Keratinocyte (primary cell): ENCODE measurements at regions not wholly inside any gene's neighbourhood (a gene's known extent, or its start where the extent isn't known, plus 50 kb on each side); places are given as distances from the start of the nearest gene placed in this dataset.

Experiments
- DNase-seq: peaks from one replicate; pipeline ENCODE4 v3.0.0-alpha.2; 2011; ENCODE audit warnings: low read depth, missing footprints, low spot score
- FAIRE-seq: peaks from 2 replicates; lab custom pipeline; 2011; peaks lifted over from hg19 to GRCh38; lab: Jason Lieb, UNC
- H2AFZ ChIP-seq: 2 replicates; pipeline ENCODE4 v1.6.0; 2012; ENCODE audit warnings: low read length, control low read depth, inconsistent platforms; ENCODE audit not compliant: control insufficient read depth
- H3K27ac ChIP-seq: 2 replicates; pipeline ENCODE4 v1.5.1; 2011; ENCODE audit warnings: low read length; ENCODE audit not compliant: control insufficient read depth, insufficient read depth
- H3K27me3 ChIP-seq: 3 replicates; pipeline ENCODE4 v1.6.0; 2011; ENCODE audit warnings: low read length; ENCODE audit not compliant: control insufficient read depth, insufficient read depth; ENCODE audit errors: extremely low read depth
- H3K36me3 ChIP-seq, 2 experiments: 2 replicates in 1 of 2; 3 replicates in 1 of 2; pipeline ENCODE4 v1.5.1; 2011; ENCODE audit warnings: low read length in 2 of 2, mild to moderate bottlenecking in 1 of 2; ENCODE audit not compliant: control insufficient read depth in 2 of 2, insufficient read depth in 2 of 2; ENCODE audit errors: extremely low read depth in 1 of 2
- H3K4me1 ChIP-seq: 3 replicates; pipeline ENCODE4 v1.5.1; 2011; ENCODE audit warnings: low read length; ENCODE audit not compliant: control insufficient read depth, insufficient read depth; ENCODE audit errors: extremely low read depth
- H3K4me2 ChIP-seq: 3 replicates; pipeline ENCODE4 v1.6.0; 2011; ENCODE audit warnings: low read depth, low read length; ENCODE audit not compliant: control insufficient read depth, insufficient read depth; ENCODE audit errors: extremely low read depth
- H3K4me3 ChIP-seq, 3 experiments: fragments of 200-600 bp in 1 of 3; sonication (generic) in 1 of 3; 2 replicates in 2 of 3; 3 replicates in 1 of 3; pipeline ENCODE4 v1.5.1; 2011 to 2016; ENCODE audit warnings: low read length in 3 of 3, mild to moderate bottlenecking in 3 of 3, control low read depth in 2 of 3, inconsistent platforms in 1 of 3, low read depth in 1 of 3, mixed read lengths in 1 of 3, mixed run types in 1 of 3, moderate library complexity in 1 of 3; ENCODE audit not compliant: control insufficient read depth in 2 of 3, insufficient read depth in 2 of 3; ENCODE audit errors: extremely low read depth in 1 of 3
- H3K79me2 ChIP-seq: 2 replicates; pipeline ENCODE4 v1.6.0; 2012; ENCODE audit warnings: low read length; ENCODE audit not compliant: control insufficient read depth, insufficient read depth
- H3K9ac ChIP-seq: 3 replicates; pipeline ENCODE4 v1.6.0; 2011; ENCODE audit warnings: low read length; ENCODE audit not compliant: control insufficient read depth, insufficient read depth; ENCODE audit errors: extremely low read depth
- H3K9me1 ChIP-seq: 3 replicates; pipeline ENCODE4 v1.6.0; 2011; ENCODE audit warnings: low read length; ENCODE audit not compliant: control insufficient read depth, insufficient read depth; ENCODE audit errors: extremely low read depth
- H3K9me3 ChIP-seq: 2 replicates; pipeline ENCODE4 v1.5.1; 2012; ENCODE audit warnings: low read depth, low read length; ENCODE audit not compliant: control insufficient read depth
- H4K20me1 ChIP-seq: 3 replicates; pipeline ENCODE4 v1.6.0; 2011; ENCODE audit warnings: low read length; ENCODE audit not compliant: control insufficient read depth, insufficient read depth; ENCODE audit errors: extremely low read depth
- EZH2 ChIP-seq: IDR thresholded peaks from one replicate; pipeline ENCODE4 v1.6.1; 2012; ENCODE audit warnings: inconsistent platforms, mild to moderate bottlenecking, low read length, moderate library complexity
- dilution Hi-C: fragments of 300-500 bp; cut with MboI; formaldehyde crosslinking; loops from one replicate; pipeline ENCODE4 v1.7.0; 2020; ENCODE audit warnings: low sequenced_read_pairs; ENCODE audit not compliant: extremely low pct_ligation_motif_present
- TF ChIP-seq, protein P1 (sequence below), 3 experiments: IDR thresholded peaks in 1 of 3; conservative IDR thresholded peaks in 1 of 3; optimal IDR thresholded peaks in 1 of 3; 2 replicates in 2 of 3; 3 replicates in 1 of 3; pipeline versions ENCODE3 to v1.5.1; 2011; ENCODE audit warnings: low read length in 3 of 3, mild to moderate bottlenecking in 3 of 3, moderate library complexity in 2 of 3, control low read depth in 1 of 3, inconsistent platforms in 1 of 3; ENCODE audit not compliant: insufficient read depth in 2 of 3; ENCODE audit errors: extremely low read depth in 1 of 3

DNA sequence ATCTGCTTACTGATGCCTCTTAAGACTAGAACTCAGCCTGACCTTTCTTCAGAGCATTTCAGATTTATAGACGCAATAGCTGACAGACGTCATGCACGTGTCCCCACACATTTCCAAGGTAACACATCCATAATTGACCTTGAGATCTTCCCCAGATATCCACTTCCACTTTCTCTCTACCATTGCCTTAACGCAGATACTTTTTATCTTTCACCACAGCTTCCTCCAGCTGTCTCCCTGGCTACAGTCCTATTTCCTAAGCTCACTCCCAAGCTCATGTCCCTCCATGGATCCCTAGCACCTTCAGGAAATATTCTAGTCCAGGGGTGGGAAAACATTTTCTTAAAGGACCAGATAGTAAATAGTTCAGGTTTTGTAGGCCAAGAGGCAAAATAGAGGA, 173.0 kb upstream of the MITF start:
- Histone ChIP-seq H3K4me3 (no peak overlapping the region), H3K9me1 (no peaks in the 10 kb centered on the region), H3K9me3 (no peaks in the 10 kb centered on the region), H4K20me1 (no peaks in the 10 kb centered on the region), H3K36me3 (no peaks in the 10 kb centered on the region), H3K4me1 (no peaks in the 10 kb centered on the region), H2AFZ (no peak overlapping the region), H3K9ac (no peak overlapping the region), H3K79me2 (no peaks in the 10 kb centered on the region), H3K27me3 (no peaks in the 10 kb centered on the region), H3K27ac (no peak overlapping the region), H3K4me2 (no peak overlapping the region)
- FAIRE-seq (no peak), DNase-seq (no peak)
- dilution Hi-C loops, result no loop called here
- TF ChIP-seq EZH2, result no peak
- TF ChIP-seq, protein P1, sequence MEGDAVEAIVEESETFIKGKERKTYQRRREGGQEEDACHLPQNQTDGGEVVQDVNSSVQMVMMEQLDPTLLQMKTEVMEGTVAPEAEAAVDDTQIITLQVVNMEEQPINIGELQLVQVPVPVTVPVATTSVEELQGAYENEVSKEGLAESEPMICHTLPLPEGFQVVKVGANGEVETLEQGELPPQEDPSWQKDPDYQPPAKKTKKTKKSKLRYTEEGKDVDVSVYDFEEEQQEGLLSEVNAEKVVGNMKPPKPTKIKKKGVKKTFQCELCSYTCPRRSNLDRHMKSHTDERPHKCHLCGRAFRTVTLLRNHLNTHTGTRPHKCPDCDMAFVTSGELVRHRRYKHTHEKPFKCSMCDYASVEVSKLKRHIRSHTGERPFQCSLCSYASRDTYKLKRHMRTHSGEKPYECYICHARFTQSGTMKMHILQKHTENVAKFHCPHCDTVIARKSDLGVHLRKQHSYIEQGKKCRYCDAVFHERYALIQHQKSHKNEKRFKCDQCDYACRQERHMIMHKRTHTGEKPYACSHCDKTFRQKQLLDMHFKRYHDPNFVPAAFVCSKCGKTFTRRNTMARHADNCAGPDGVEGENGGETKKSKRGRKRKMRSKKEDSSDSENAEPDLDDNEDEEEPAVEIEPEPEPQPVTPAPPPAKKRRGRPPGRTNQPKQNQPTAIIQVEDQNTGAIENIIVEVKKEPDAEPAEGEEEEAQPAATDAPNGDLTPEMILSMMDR (optimal IDR thresholded peaks at IDR 0.05 in 1 of 3, IDR thresholded peaks at IDR 0.05 in 1 of 3, conservative IDR thresholded peaks at IDR 0.05 in 1 of 3; ENCODE audit: extremely low read depth in 1 of 3, insufficient read depth in 2 of 3, low read length in 3 of 3), result no peak

GRCh38 chr3:69565316-69565715, 173.9 kb upstream of the MITF start:
- no peak overlapping the region for H2AFZ ChIP-seq
- no peaks in the 10 kb centered on the region for H3K79me2 ChIP-seq
- no peak overlapping the region for H3K4me3 ChIP-seq
- FAIRE-seq (no peak), DNase-seq (no peak)
- H3K4me1 ChIP-seq, result no peaks in the 10 kb centered on the region
- H3K9me1 ChIP-seq, result no peaks in the 10 kb centered on the region
- H3K27me3 ChIP-seq, result no peaks in the 10 kb centered on the region
- TF ChIP-seq, protein P1 (optimal IDR thresholded peaks at IDR 0.05 in 1 of 3, IDR thresholded peaks at IDR 0.05 in 1 of 3, conservative IDR thresholded peaks at IDR 0.05 in 1 of 3; ENCODE audit: extremely low read depth in 1 of 3, insufficient read depth in 2 of 3, low read length in 3 of 3), result no peak
- no peak for TF ChIP-seq EZH2
- no peak overlapping the region for H3K4me2 ChIP-seq
- no peak overlapping the region for H3K9ac ChIP-seq
- H3K9me3 ChIP-seq, result no peaks in the 10 kb centered on the region
- no peak overlapping the region for H3K27ac ChIP-seq
- no peaks in the 10 kb centered on the region for H3K36me3 ChIP-seq
- no peaks in the 10 kb centered on the region for H4K20me1 ChIP-seq
- dilution Hi-C loops, result no loop called here
